ENCODE measurements at regions not wholly inside any gene's neighbourhood (a gene's known extent, or its start where the extent isn't known, plus 50 kb on each side); places are given as distances from the start of the nearest gene placed in this dataset.

DNA sequence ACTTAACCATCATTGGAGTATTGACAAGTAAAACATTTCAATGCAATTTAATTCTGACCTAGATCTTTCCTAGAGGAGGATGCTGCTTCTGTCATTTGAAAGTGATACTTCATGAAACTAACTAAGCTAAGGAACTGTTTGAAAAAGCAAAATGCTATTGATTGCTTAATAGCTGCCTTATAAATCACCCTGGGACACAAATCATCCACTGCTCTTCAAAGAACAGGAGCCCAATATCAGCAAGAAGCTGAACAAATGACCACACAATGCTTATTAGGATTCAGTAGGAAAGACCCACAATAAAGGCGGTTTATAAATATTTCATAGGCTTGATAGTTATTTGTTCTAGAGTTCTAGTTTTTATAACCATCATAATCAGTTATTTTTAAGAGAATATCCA, 216.3 kb downstream of the TEX36 start:
- TF ChIP-seq, protein P1, sequence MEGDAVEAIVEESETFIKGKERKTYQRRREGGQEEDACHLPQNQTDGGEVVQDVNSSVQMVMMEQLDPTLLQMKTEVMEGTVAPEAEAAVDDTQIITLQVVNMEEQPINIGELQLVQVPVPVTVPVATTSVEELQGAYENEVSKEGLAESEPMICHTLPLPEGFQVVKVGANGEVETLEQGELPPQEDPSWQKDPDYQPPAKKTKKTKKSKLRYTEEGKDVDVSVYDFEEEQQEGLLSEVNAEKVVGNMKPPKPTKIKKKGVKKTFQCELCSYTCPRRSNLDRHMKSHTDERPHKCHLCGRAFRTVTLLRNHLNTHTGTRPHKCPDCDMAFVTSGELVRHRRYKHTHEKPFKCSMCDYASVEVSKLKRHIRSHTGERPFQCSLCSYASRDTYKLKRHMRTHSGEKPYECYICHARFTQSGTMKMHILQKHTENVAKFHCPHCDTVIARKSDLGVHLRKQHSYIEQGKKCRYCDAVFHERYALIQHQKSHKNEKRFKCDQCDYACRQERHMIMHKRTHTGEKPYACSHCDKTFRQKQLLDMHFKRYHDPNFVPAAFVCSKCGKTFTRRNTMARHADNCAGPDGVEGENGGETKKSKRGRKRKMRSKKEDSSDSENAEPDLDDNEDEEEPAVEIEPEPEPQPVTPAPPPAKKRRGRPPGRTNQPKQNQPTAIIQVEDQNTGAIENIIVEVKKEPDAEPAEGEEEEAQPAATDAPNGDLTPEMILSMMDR (conservative IDR thresholded peaks at IDR 0.05; ENCODE audit: low read depth, low read length) = no peak
- TF ChIP-seq EZH2 (IDR thresholded peaks at IDR 0.05; ENCODE audit: borderline replicate concordance, low read depth, low read length, poor library complexity, severe bottlenecking) = no peak
